Adipocyte (in vitro differentiated cells): ENCODE measurements at regions not wholly inside any gene's neighbourhood (a gene's known extent, or its start where the extent isn't known, plus 50 kb on each side); places are given as distances from the start of the nearest gene placed in this dataset.
"Not testable (repeated sequence)": the region's sequence is repeated elsewhere in the genome, so short reads cannot be mapped to it uniquely, and the experiment has no call there.

Experiments used
- DNase-seq: peaks from one replicate; pipeline ENCODE4 v3.0.0-alpha.2; 2015; ENCODE audit warnings: low read depth
- H3K27me3 ChIP-seq: replicated peaks from 2 replicates; pipeline ENCODE4 v1.7.0; 2013; ENCODE audit warnings: mild to moderate bottlenecking, low read length, moderate library complexity; ENCODE audit not compliant: control insufficient read depth, insufficient read depth
- H3K36me3 ChIP-seq: 2 replicates; pipeline ENCODE4 v1.7.0; 2013; ENCODE audit warnings: low read length, mild to moderate bottlenecking, moderate library complexity; ENCODE audit not compliant: control insufficient read depth, insufficient read depth, severe bottlenecking
- H3K4me1 ChIP-seq: 2 replicates; pipeline ENCODE4 v1.7.0; 2013; ENCODE audit warnings: mild to moderate bottlenecking, low read length, moderate library complexity; ENCODE audit not compliant: control insufficient read depth, insufficient read depth
- H3K4me3 ChIP-seq: 2 replicates; pipeline ENCODE4 v1.7.0; 2013; ENCODE audit warnings: mild to moderate bottlenecking, low read length, moderate library complexity
- H3K9ac ChIP-seq: 2 replicates; pipeline ENCODE4 v1.7.0; 2013; ENCODE audit warnings: mild to moderate bottlenecking, low read length, moderate library complexity
- H3K9me3 ChIP-seq: 2 replicates; pipeline ENCODE4 v1.7.0; 2013; ENCODE audit warnings: mild to moderate bottlenecking, low read length, moderate library complexity; ENCODE audit not compliant: control insufficient read depth

- H3K9ac ChIP-seq, H3K27me3 ChIP-seq, H3K9me3 ChIP-seq, DNase-seq, H3K4me3 ChIP-seq, H3K36me3 ChIP-seq, H3K4me1 ChIP-seq: not testable (repeated sequence)
Measured at GRCh38 chr9:97089361-97089760, 50.4 kb upstream of the CTSV start.
